ENCODE measurements at regions not wholly inside any gene's neighbourhood (a gene's known extent, or its start where the extent isn't known, plus 50 kb on each side); places are given as distances from the start of the nearest gene placed in this dataset.

DNA sequence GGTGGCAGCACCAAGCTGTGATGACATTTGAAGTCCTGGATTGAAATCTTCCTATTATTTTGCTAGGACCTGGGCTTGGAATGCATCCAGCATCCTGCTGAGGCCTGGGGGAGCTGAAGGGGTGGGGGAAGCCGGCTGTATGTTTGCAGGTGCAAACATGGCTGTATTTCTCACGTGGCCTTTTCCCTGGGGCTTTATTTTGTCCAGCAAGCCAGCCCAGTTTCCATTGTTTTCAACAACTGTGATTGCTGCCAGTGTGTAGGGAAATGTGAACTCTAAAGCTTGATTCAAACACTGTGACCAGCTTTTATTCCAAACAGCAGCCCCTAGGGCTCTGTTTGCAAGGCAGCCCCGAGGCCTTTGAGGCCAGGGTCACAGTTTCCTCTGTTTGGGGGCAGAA is 683.0 kb downstream of the DHX35 start:
- TF ChIP-seq, protein P1, sequence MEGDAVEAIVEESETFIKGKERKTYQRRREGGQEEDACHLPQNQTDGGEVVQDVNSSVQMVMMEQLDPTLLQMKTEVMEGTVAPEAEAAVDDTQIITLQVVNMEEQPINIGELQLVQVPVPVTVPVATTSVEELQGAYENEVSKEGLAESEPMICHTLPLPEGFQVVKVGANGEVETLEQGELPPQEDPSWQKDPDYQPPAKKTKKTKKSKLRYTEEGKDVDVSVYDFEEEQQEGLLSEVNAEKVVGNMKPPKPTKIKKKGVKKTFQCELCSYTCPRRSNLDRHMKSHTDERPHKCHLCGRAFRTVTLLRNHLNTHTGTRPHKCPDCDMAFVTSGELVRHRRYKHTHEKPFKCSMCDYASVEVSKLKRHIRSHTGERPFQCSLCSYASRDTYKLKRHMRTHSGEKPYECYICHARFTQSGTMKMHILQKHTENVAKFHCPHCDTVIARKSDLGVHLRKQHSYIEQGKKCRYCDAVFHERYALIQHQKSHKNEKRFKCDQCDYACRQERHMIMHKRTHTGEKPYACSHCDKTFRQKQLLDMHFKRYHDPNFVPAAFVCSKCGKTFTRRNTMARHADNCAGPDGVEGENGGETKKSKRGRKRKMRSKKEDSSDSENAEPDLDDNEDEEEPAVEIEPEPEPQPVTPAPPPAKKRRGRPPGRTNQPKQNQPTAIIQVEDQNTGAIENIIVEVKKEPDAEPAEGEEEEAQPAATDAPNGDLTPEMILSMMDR (IDR thresholded peaks at IDR 0.05; ENCODE audit: insufficient read depth, low read length, poor library complexity, severe bottlenecking): no peak
- TF ChIP-seq EZH2phosphoT487 (conservative IDR thresholded peaks at IDR 0.05; ENCODE audit: low read length): no peak

All from SU-DHL-6 (cell line).